ENCODE measurements at regions not wholly inside any gene's neighbourhood (a gene's known extent, or its start where the extent isn't known, plus 50 kb on each side); places are given as distances from the start of the nearest gene placed in this dataset.
A peak's percentile ranks its signal among the peaks of the same experiment; 100 is the strongest.
"Not testable (repeated sequence)": the region's sequence is repeated elsewhere in the genome, so short reads cannot be mapped to it uniquely, and the experiment has no call there.

DNA sequence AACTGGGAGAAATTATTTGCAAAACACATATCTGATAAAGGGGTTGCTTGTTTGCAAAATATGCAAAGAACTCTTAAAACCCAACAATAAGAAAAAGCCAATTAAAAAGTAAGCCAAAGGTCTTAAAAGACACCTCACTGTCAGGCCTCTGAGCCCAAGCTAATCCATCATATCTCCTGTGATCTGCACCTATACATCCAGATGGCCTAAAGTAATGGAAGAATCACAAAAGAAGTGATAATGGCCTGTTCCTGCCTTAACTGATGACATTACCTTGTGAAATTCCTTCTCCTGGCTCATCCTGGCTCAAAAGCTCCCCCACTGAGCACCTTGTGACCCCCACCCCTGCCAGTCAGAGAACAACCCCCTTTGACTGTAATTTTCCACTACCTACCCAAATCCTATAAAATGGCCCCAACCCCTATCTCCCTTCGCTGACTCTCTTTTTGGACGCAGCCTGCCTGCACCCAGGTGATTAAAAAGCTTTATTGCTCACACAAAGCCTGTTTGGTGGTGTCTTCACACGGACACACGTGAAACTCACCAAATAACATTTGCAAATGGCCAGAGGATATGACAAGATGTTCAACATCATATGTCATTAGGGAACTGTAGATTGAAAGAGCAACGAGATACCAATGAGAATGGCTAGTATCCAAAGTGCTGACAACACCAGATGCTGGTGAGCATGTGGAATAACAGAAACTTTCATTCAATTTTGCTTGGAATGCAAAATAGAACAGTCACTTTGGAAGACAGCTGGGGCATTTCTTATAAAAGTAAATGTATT lies 565.0 kb upstream of the ADGRB3 start:
- no peak overlapping the region for H3K27ac ChIP-seq (ENCODE audit: low read depth, low read length, poor library complexity, severe bottlenecking)
- POLR2A ChIA-PET (ENCODE audit: low non-redundant PET), result no interaction called here
- H3K9me3 ChIP-seq (ENCODE audit: low read depth, low read length, poor library complexity, severe bottlenecking), result no peaks in the 10 kb centered on the region
- intact Hi-C loops (cut with micrococcal nuclease; ENCODE audit: unreplicated experiment), result no loop called here
- no peak for DNase-seq (ENCODE audit: low spot score)
- no peaks in the 10 kb centered on the region for H3K36me3 ChIP-seq (ENCODE audit: insufficient read depth, low read length, poor library complexity, severe bottlenecking)
- TF ChIP-seq, protein P1, sequence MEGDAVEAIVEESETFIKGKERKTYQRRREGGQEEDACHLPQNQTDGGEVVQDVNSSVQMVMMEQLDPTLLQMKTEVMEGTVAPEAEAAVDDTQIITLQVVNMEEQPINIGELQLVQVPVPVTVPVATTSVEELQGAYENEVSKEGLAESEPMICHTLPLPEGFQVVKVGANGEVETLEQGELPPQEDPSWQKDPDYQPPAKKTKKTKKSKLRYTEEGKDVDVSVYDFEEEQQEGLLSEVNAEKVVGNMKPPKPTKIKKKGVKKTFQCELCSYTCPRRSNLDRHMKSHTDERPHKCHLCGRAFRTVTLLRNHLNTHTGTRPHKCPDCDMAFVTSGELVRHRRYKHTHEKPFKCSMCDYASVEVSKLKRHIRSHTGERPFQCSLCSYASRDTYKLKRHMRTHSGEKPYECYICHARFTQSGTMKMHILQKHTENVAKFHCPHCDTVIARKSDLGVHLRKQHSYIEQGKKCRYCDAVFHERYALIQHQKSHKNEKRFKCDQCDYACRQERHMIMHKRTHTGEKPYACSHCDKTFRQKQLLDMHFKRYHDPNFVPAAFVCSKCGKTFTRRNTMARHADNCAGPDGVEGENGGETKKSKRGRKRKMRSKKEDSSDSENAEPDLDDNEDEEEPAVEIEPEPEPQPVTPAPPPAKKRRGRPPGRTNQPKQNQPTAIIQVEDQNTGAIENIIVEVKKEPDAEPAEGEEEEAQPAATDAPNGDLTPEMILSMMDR (conservative IDR thresholded peaks at IDR 0.05; ENCODE audit: low read depth, low read length), result no peak
- TF ChIP-seq EZH2 (IDR thresholded peaks at IDR 0.05; ENCODE audit: borderline replicate concordance, low read depth, low read length, poor library complexity, severe bottlenecking), result no peak
- no peaks in the 10 kb centered on the region for H3K27me3 ChIP-seq (replicated peaks; ENCODE audit: insufficient read depth, low read depth, low read length, poor library complexity)
- no peak overlapping the region for H3K4me3 ChIP-seq (ENCODE audit: low read depth, low read length, poor library complexity, severe bottlenecking)
- H3K4me1 ChIP-seq (ENCODE audit: insufficient read depth, low read length, poor library complexity, severe bottlenecking), result peaks cover 5% of the 10 kb centered on the region
- BruUV-seq (replicated peaks), result no TSS peak
- CTCF ChIA-PET, result no interaction called here

GRCh38 chr6:68059899-68060298 lies 575.2 kb upstream of the ADGRB3 start:
- POLR2A ChIA-PET (ENCODE audit: low non-redundant PET), result no interaction called here
- no TSS peak for BruUV-seq (replicated peaks)
- intact Hi-C loops (cut with micrococcal nuclease; ENCODE audit: unreplicated experiment), result no loop called here
- no peak for TF ChIP-seq EZH2 (IDR thresholded peaks at IDR 0.05; ENCODE audit: borderline replicate concordance, low read depth, low read length, poor library complexity, severe bottlenecking)
- TF ChIP-seq, protein P1 (conservative IDR thresholded peaks at IDR 0.05; ENCODE audit: low read depth, low read length), result no peak
- no peaks in the 10 kb centered on the region for H3K9me3 ChIP-seq (ENCODE audit: low read depth, low read length, poor library complexity, severe bottlenecking)
- peak; percentile 59 for DNase-seq (ENCODE audit: low spot score)
- H3K27me3 ChIP-seq (replicated peaks; ENCODE audit: insufficient read depth, low read depth, low read length, poor library complexity), result no peaks in the 10 kb centered on the region
- H3K4me1 ChIP-seq (ENCODE audit: insufficient read depth, low read length, poor library complexity, severe bottlenecking), result peaks cover 9% of the 10 kb centered on the region
- H3K27ac ChIP-seq (ENCODE audit: low read depth, low read length, poor library complexity, severe bottlenecking), result peak overlapping the region; percentile 35
- no peaks in the 10 kb centered on the region for H3K36me3 ChIP-seq (ENCODE audit: insufficient read depth, low read length, poor library complexity, severe bottlenecking)
- peak overlapping the region; percentile 25 for H3K4me3 ChIP-seq (ENCODE audit: low read depth, low read length, poor library complexity, severe bottlenecking)
- CTCF ChIA-PET, result no interaction called here

- H3K36me3 ChIP-seq (ENCODE audit: insufficient read depth, low read length, poor library complexity, severe bottlenecking), result no peaks in the 10 kb centered on the region
- no peak for TF ChIP-seq EZH2 (IDR thresholded peaks at IDR 0.05; ENCODE audit: borderline replicate concordance, low read depth, low read length, poor library complexity, severe bottlenecking)
- TF ChIP-seq, protein P1 (conservative IDR thresholded peaks at IDR 0.05; ENCODE audit: low read depth, low read length), result no peak
- H3K27ac ChIP-seq (ENCODE audit: low read depth, low read length, poor library complexity, severe bottlenecking), result no peak overlapping the region
- H3K4me1 ChIP-seq (ENCODE audit: insufficient read depth, low read length, poor library complexity, severe bottlenecking), result peaks cover 9% of the 10 kb centered on the region
- POLR2A ChIA-PET (ENCODE audit: low non-redundant PET), result no interaction called here
- peak overlapping the region; percentile 25 for H3K4me3 ChIP-seq (ENCODE audit: low read depth, low read length, poor library complexity, severe bottlenecking)
- H3K9me3 ChIP-seq (ENCODE audit: low read depth, low read length, poor library complexity, severe bottlenecking), result no peaks in the 10 kb centered on the region
- no TSS peak for BruUV-seq (replicated peaks)
- no peak for DNase-seq (ENCODE audit: low spot score)
- intact Hi-C loops (cut with micrococcal nuclease; ENCODE audit: unreplicated experiment), result no loop called here
- CTCF ChIA-PET, result no interaction called here
- H3K27me3 ChIP-seq (replicated peaks; ENCODE audit: insufficient read depth, low read depth, low read length, poor library complexity), result no peaks in the 10 kb centered on the region
Measured at GRCh38 chr6:68059261-68059660, 575.8 kb upstream of the ADGRB3 start.

- POLR2A ChIA-PET (ENCODE audit: low non-redundant PET); intact Hi-C loops (cut with micrococcal nuclease; ENCODE audit: unreplicated experiment); H3K36me3 ChIP-seq (ENCODE audit: insufficient read depth, low read length, poor library complexity, severe bottlenecking); CTCF ChIA-PET; H3K4me3 ChIP-seq (ENCODE audit: low read depth, low read length, poor library complexity, severe bottlenecking); H3K27me3 ChIP-seq (replicated peaks; ENCODE audit: insufficient read depth, low read depth, low read length, poor library complexity); DNase-seq (ENCODE audit: low spot score); H3K9me3 ChIP-seq (ENCODE audit: low read depth, low read length, poor library complexity, severe bottlenecking); H3K27ac ChIP-seq (ENCODE audit: low read depth, low read length, poor library complexity, severe bottlenecking); BruUV-seq (replicated peaks); H3K4me1 ChIP-seq (ENCODE audit: insufficient read depth, low read length, poor library complexity, severe bottlenecking): not testable (repeated sequence)
Measured at GRCh38 chr6:68056596-68056995, 578.5 kb upstream of the ADGRB3 start.

Measured in A673 (cell line).